GM12878 (cell line): ENCODE measurements at regions not wholly inside any gene's neighbourhood (a gene's known extent, or its start where the extent isn't known, plus 50 kb on each side); places are given as distances from the start of the nearest gene placed in this dataset.

Experiments used
- CEBPB ChIP-seq, 2 experiments: fragments of 150-350 bp in 1 of 2; IDR thresholded peaks; 2 replicates each; pipeline ENCODE4 v1.6.1; 2012 to 2014; ENCODE audit warnings: low read depth in 2 of 2, low read length in 2 of 2, borderline replicate concordance in 1 of 2, inconsistent platforms in 1 of 2
- CTCF ChIP-seq, 3 experiments: IDR thresholded peaks in 2 of 3; conservative IDR thresholded peaks in 1 of 3; 2 replicates each; pipeline ENCODE4 v1.5.1; 2011; ENCODE audit warnings: low read depth in 3 of 3, low read length in 3 of 3, mild to moderate bottlenecking in 3 of 3, control low read depth in 2 of 3, moderate library complexity in 2 of 3, inconsistent platforms in 1 of 3, mixed read lengths in 1 of 3; ENCODE audit not compliant: control insufficient read depth in 2 of 3, insufficient read depth in 1 of 3; ENCODE audit errors: extremely low read depth in 1 of 3
- ELK1 ChIP-seq: IDR thresholded peaks from 2 replicates; pipeline ENCODE4 v1.6.1; 2012; ENCODE audit warnings: low read depth, low read length, improper control_type of control experiment
- KAT2A ChIP-seq: conservative IDR thresholded peaks from 2 replicates; pipeline ENCODE4 v1.6.1; 2011; ENCODE audit warnings: low read depth, low read length; ENCODE audit not compliant: control insufficient read depth
- KDM1A ChIP-seq: fragments of 200-600 bp; sonication (generic); IDR thresholded peaks from 2 replicates; pipeline ENCODE4 v1.6.1; 2016; ENCODE audit warnings: borderline replicate concordance
- MAX ChIP-seq: IDR thresholded peaks from 2 replicates; pipeline ENCODE4 v1.6.1; 2012; ENCODE audit warnings: low read depth, low read length, improper control_type of control experiment
- MXI1 ChIP-seq: fragments of 150-350 bp; IDR thresholded peaks from 2 replicates; pipeline ENCODE4 v1.6.1; 2011; ENCODE audit warnings: low read depth, mild to moderate bottlenecking, inconsistent platforms, low read length, improper control_type of control experiment
- PAX8 ChIP-seq: fragments of 450-650 bp; IDR thresholded peaks from 2 replicates; pipeline ENCODE4 v1.6.1; 2017; ENCODE audit warnings: mild to moderate bottlenecking, moderate library complexity
- POLR2AphosphoS5 ChIP-seq: IDR thresholded peaks from 2 replicates; pipeline ENCODE4 v1.6.1; 2011; ENCODE audit warnings: mild to moderate bottlenecking, low read length, inconsistent platforms
- TAF1 ChIP-seq: IDR thresholded peaks from 2 replicates; pipeline ENCODE4 v1.6.1; 2011; ENCODE audit warnings: mild to moderate bottlenecking, low read depth, low read length, borderline replicate concordance
- USF2 ChIP-seq: IDR thresholded peaks from 2 replicates; pipeline ENCODE4 v1.6.1; 2011; ENCODE audit warnings: low read depth, low read length, improper control_type of control experiment, borderline replicate concordance
- ZNF24 ChIP-seq: fragments of 450-650 bp; IDR thresholded peaks from 2 replicates; pipeline ENCODE4 v1.6.1; 2017; ENCODE audit warnings: antibody characterized with exemption, mild to moderate bottlenecking
- TF ChIP-seq, protein P1 (sequence below): fragments of 450-650 bp; IDR thresholded peaks from 2 replicates; pipeline ENCODE4 v1.6.1; 2016; ENCODE audit warnings: mild to moderate bottlenecking, moderate library complexity, borderline replicate concordance

- TF ChIP-seq CEBPB (IDR thresholded peaks at IDR 0.05; ENCODE audit: borderline replicate concordance in 1 of 2, low read depth in 2 of 2, low read length in 2 of 2) (no peak), PAX8 (no peak), MAX (no peak), MXI1 (no peak), KAT2A (no peak), CTCF (IDR thresholded peaks at IDR 0.05 in 2 of 3, conservative IDR thresholded peaks at IDR 0.05 in 1 of 3; ENCODE audit: control insufficient read depth in 2 of 3, extremely low read depth in 1 of 3, insufficient read depth in 1 of 3, low read depth in 3 of 3, low read length in 3 of 3) (no peak), KDM1A (no peak), USF2 (no peak), ZNF24 (no peak), POLR2AphosphoS5 (no peak), ELK1 (no peak), TAF1 (no peak)
- TF ChIP-seq, protein P1, sequence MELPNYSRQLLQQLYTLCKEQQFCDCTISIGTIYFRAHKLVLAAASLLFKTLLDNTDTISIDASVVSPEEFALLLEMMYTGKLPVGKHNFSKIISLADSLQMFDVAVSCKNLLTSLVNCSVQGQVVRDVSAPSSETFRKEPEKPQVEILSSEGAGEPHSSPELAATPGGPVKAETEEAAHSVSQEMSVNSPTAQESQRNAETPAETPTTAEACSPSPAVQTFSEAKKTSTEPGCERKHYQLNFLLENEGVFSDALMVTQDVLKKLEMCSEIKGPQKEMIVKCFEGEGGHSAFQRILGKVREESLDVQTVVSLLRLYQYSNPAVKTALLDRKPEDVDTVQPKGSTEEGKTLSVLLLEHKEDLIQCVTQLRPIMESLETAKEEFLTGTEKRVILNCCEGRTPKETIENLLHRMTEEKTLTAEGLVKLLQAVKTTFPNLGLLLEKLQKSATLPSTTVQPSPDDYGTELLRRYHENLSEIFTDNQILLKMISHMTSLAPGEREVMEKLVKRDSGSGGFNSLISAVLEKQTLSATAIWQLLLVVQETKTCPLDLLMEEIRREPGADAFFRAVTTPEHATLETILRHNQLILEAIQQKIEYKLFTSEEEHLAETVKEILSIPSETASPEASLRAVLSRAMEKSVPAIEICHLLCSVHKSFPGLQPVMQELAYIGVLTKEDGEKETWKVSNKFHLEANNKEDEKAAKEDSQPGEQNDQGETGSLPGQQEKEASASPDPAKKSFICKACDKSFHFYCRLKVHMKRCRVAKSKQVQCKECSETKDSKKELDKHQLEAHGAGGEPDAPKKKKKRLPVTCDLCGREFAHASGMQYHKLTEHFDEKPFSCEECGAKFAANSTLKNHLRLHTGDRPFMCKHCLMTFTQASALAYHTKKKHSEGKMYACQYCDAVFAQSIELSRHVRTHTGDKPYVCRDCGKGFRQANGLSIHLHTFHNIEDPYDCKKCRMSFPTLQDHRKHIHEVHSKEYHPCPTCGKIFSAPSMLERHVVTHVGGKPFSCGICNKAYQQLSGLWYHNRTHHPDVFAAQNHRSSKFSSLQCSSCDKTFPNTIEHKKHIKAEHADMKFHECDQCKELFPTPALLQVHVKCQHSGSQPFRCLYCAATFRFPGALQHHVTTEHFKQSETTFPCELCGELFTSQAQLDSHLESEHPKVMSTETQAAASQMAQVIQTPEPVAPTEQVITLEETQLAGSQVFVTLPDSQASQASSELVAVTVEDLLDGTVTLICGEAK: no peak
These were observed 111.6 kb downstream of the ZNF608 start for GRCh38 chr5:124634741-124635323.
